ENCODE measurements at regions not wholly inside any gene's neighbourhood (a gene's known extent, or its start where the extent isn't known, plus 50 kb on each side); places are given as distances from the start of the nearest gene placed in this dataset.
A peak's percentile ranks its signal among the peaks of the same experiment; 100 is the strongest.

- H3K27ac Mint-ChIP-seq = no peak overlapping the region
- H3K27me3 Mint-ChIP-seq = peaks cover 93% of the 10 kb centered on the region
- H3K4me3 Mint-ChIP-seq = peak overlapping the region; percentile 93
- H3K9me3 Mint-ChIP-seq = no peaks in the 10 kb centered on the region
- H3K4me1 Mint-ChIP-seq (ENCODE audit: unreplicated experiment) = peaks cover 9% of the 10 kb centered on the region
- DNase-seq (ENCODE audit: extremely low spot score, unreplicated experiment) = no peak
- H3K36me3 Mint-ChIP-seq = no peaks in the 10 kb centered on the region
- no peak for TF ChIP-seq CTCF (conservative IDR thresholded peaks at IDR 0.05)
Observed at GRCh38 chr7:32299133-32299702, 191.0 kb downstream of the LSM5 start.

- H3K4me1 Mint-ChIP-seq (ENCODE audit: unreplicated experiment) = peaks cover 9% of the 10 kb centered on the region
- DNase-seq (ENCODE audit: extremely low spot score, unreplicated experiment) = no peak
- peaks cover 94% of the 10 kb centered on the region for H3K27me3 Mint-ChIP-seq
- no peak for TF ChIP-seq CTCF (conservative IDR thresholded peaks at IDR 0.05)
- no peaks in the 10 kb centered on the region for H3K36me3 Mint-ChIP-seq
- H3K9me3 Mint-ChIP-seq = no peaks in the 10 kb centered on the region
- peak overlapping the region; percentile 93 for H3K4me3 Mint-ChIP-seq
- no peak overlapping the region for H3K27ac Mint-ChIP-seq
Observed at GRCh38 chr7:32298408-32299132, 191.6 kb downstream of the LSM5 start.

DNA sequence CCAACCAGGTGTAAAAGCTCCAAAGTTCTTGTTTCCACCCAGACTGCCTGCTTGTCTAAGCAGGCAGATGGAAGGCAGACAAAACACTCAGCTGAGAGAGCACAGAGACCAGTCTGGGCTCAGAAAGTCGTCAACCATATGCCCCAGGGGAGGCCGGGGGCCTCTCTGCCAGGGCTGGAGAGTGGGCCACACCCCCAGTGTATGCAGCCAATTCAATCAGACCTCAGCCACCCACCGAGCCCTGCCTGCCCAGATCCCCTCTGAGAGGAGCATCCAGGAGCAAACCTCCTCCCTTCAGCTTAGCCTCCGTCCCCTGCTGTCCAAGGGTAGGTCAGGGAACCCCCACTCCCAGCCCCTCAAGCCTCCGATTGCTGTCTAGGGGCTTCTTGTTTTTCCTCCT lies 196.3 kb downstream of the LSM5 start:
- TF ChIP-seq CTCF (conservative IDR thresholded peaks at IDR 0.05) = no peak
- H3K27ac Mint-ChIP-seq = no peak overlapping the region
- H3K9me3 Mint-ChIP-seq = no peaks in the 10 kb centered on the region
- peaks cover 3% of the 10 kb centered on the region for H3K4me1 Mint-ChIP-seq (ENCODE audit: unreplicated experiment)
- H3K36me3 Mint-ChIP-seq = no peaks in the 10 kb centered on the region
- H3K4me3 Mint-ChIP-seq = no peak overlapping the region
- H3K27me3 Mint-ChIP-seq = peaks cover 55% of the 10 kb centered on the region
- no peak for DNase-seq (ENCODE audit: extremely low spot score, unreplicated experiment)

DNA sequence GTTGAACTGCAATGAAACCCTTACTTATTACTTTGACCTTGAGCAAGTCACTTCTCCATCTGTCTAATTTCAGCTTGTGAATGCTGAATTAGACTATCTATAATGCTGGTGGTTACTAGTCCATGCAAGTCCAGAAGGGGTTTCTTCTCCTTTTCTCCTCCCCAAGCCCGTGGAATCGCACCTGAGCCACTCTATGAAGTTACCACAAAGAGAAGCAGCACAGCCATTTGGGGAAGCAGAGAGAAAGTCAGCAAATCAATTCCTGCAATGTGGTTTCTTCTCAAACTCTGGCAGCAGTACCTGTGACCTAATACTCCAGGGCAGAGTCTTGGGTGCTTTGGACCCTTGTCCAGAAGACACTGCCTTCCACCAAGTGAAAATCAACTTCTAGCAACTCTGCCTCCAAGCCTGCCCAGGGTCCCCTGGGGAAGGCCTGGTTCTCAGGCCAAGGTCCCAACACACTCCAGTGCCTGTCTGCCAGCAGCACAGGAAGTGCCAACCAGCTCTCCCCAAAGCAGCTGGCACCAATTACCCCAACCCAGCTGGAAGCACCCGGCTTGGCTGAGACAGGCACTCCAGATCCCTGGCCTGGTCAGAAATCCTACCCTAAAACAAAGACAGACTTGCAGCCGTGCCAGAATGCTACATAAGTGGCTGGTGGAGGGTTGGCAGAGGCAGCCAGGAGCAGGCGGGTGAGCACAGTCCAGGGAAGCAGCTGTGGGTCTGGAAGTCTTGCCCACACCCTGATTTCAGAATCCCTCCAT lies 200.3 kb downstream of the LSM5 start:
- Mint-ChIP-seq H3K4me3 (no peak overlapping the region), H3K27ac (no peak overlapping the region)

GRCh38 chr7:32285698-32286097 lies 204.5 kb downstream of the LSM5 start:
- H3K27ac Mint-ChIP-seq = no peak overlapping the region
- no peak for TF ChIP-seq CTCF (conservative IDR thresholded peaks at IDR 0.05)
- no peak overlapping the region for H3K4me3 Mint-ChIP-seq
- no peaks in the 10 kb centered on the region for H3K4me1 Mint-ChIP-seq (ENCODE audit: unreplicated experiment)
- peaks cover 21% of the 10 kb centered on the region for H3K27me3 Mint-ChIP-seq
- H3K36me3 Mint-ChIP-seq = no peaks in the 10 kb centered on the region
- no peaks in the 10 kb centered on the region for H3K9me3 Mint-ChIP-seq
- no peak for DNase-seq (ENCODE audit: extremely low spot score, unreplicated experiment)

More for the DNA sequence above, 200.3 kb downstream of the LSM5 start:
- Mint-ChIP-seq H3K27me3 (peaks cover 26% of the 10 kb centered on the region), H3K36me3 (no peaks in the 10 kb centered on the region), H3K9me3 (no peaks in the 10 kb centered on the region), H3K4me1 (ENCODE audit: unreplicated experiment) (no peaks in the 10 kb centered on the region)
- DNase-seq (ENCODE audit: extremely low spot score, unreplicated experiment) = no peak
- no peak for TF ChIP-seq CTCF (conservative IDR thresholded peaks at IDR 0.05)
